Sigmoid colon (tissue), 4 donors: ENCODE measurements at regions not wholly inside any gene's neighbourhood (a gene's known extent, or its start where the extent isn't known, plus 50 kb on each side); places are given as distances from the start of the nearest gene placed in this dataset.

Experiments
- EP300 ChIP-seq, 4 donors: sonication (generic); formaldehyde crosslinking; IDR thresholded peaks; one replicate each; pipeline ENCODE4 v1.6.1; 2017; ENCODE audit warnings: antibody characterized with exemption in 4 of 4
- POLR2A ChIP-seq, 2 donors: fragments of 450-650 bp; IDR thresholded peaks; one replicate each; pipeline ENCODE4 v1.6.1; 2016; ENCODE audit warnings: antibody characterized with exemption in 2 of 2, mild to moderate bottlenecking in 2 of 2, moderate library complexity in 2 of 2
- POLR2AphosphoS5 ChIP-seq, 4 donors: sonication (generic); formaldehyde crosslinking; IDR thresholded peaks; one replicate each; pipeline ENCODE4 v1.6.1; 2017; ENCODE audit warnings: antibody characterized with exemption in 4 of 4
- TF ChIP-seq, protein P1 (sequence below), 4 experiments: fragments of 450-650 bp in 3 of 4; fragments of 200-600 bp in 1 of 4; IDR thresholded peaks; one replicate each; pipeline ENCODE4 v1.5.1; 2016 to 2019; ENCODE audit warnings: antibody characterized with exemption in 4 of 4, mild to moderate bottlenecking in 3 of 4, moderate library complexity in 2 of 4

- TF ChIP-seq, protein P1, sequence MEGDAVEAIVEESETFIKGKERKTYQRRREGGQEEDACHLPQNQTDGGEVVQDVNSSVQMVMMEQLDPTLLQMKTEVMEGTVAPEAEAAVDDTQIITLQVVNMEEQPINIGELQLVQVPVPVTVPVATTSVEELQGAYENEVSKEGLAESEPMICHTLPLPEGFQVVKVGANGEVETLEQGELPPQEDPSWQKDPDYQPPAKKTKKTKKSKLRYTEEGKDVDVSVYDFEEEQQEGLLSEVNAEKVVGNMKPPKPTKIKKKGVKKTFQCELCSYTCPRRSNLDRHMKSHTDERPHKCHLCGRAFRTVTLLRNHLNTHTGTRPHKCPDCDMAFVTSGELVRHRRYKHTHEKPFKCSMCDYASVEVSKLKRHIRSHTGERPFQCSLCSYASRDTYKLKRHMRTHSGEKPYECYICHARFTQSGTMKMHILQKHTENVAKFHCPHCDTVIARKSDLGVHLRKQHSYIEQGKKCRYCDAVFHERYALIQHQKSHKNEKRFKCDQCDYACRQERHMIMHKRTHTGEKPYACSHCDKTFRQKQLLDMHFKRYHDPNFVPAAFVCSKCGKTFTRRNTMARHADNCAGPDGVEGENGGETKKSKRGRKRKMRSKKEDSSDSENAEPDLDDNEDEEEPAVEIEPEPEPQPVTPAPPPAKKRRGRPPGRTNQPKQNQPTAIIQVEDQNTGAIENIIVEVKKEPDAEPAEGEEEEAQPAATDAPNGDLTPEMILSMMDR (IDR thresholded peaks at IDR 0.05) = no peak
- TF ChIP-seq EP300 (IDR thresholded peaks at IDR 0.05) (no peak), POLR2A (IDR thresholded peaks at IDR 0.05) (no peak), POLR2AphosphoS5 (IDR thresholded peaks at IDR 0.05) (no peak)
Observed at GRCh38 chr3:187976365-187976900, 177.5 kb upstream of the LPP start.
